VCaP (cell line): ENCODE measurements at regions not wholly inside any gene's neighbourhood (a gene's known extent, or its start where the extent isn't known, plus 50 kb on each side); places are given as distances from the start of the nearest gene placed in this dataset.

Source experiments
- H3K27ac ChIP-seq: fragments of 450-650 bp; 2 replicates; pipeline ENCODE4 v1.5.1; 2017
- TF ChIP-seq, protein P1 (sequence below): fragments of 450-650 bp; conservative IDR thresholded peaks from 2 replicates; pipeline ENCODE4 v1.5.1; 2017; ENCODE audit warnings: mild to moderate bottlenecking, moderate library complexity

DNA sequence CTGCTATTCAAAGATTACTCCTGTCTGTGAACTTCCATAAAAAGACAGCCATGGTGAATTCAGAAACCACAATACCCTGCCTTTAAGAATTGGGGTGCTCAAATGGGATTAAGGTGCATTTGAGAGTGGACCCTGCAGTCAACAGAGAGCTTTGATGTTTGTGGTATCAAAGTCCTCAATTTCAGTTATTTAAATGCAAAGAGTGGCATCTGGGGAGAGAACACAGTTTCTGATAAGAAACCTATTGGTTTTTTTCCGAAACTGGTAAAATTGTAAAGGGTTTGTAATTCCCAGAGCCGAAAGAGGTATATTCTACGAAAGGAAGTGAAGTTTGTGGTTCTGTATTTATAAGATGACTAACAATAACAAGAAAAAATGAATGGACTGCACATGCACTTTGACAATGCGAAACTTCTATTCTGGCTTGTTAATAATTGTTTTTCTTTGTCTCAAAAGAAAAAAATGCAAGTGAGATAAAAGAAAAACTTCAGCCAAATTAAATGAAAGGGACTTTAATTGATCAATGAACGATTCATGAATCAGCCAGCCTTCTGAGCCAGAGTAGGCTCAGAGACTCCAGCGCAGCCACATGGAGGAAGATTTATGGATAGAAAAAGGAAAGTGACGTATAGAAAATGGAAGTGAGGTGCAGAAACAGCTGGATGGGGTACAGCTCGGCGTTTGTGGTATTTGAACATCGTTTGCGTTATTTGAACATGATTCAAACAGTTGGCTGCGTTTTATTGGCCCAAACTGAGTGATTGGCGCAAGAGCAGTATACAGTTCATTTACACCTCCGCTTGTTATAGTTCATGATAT lies 70.5 kb upstream of the DUSP22 start:
- H3K27ac ChIP-seq, result no peak overlapping the region
- TF ChIP-seq, protein P1, sequence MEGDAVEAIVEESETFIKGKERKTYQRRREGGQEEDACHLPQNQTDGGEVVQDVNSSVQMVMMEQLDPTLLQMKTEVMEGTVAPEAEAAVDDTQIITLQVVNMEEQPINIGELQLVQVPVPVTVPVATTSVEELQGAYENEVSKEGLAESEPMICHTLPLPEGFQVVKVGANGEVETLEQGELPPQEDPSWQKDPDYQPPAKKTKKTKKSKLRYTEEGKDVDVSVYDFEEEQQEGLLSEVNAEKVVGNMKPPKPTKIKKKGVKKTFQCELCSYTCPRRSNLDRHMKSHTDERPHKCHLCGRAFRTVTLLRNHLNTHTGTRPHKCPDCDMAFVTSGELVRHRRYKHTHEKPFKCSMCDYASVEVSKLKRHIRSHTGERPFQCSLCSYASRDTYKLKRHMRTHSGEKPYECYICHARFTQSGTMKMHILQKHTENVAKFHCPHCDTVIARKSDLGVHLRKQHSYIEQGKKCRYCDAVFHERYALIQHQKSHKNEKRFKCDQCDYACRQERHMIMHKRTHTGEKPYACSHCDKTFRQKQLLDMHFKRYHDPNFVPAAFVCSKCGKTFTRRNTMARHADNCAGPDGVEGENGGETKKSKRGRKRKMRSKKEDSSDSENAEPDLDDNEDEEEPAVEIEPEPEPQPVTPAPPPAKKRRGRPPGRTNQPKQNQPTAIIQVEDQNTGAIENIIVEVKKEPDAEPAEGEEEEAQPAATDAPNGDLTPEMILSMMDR, result no peak

DNA sequence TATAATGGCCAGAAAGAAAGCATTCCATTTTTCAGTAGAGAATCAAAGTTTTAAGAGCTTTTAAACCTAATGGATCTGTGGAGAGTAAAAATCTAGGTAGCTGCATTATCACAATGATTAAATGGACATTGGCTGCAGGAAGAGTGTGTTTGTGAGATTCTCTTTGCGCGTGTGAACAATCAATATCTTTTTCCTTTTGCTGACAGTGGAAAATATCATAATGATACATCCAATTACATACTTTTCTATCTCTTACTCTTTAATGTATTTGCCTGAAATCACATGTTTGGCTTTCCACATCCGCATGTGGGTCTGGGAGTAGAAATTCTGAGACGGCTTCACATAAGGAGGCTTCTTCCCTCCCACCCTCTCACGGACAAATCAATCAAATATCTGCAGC lies 69.8 kb upstream of the DUSP22 start:
- TF ChIP-seq, protein P1, result no peak
- no peak overlapping the region for H3K27ac ChIP-seq

DNA sequence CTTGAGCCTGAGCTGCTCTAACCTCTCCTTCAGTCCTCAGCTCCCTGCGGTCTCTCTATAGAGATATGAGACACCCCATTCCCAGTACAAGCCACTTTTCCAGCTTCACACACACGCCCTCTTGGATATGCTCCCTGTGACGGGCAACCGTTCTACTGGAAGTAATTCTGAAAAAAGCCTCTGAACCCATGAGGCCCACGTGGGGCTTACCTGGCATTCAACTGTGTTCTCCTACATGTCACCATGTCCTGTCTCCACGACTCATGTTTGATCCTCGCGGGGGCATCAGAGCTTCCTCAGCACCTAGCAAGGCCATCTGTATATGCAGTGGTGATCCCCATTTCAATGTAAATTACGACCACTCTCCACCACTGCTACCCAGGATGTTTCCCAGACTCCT lies 69.2 kb upstream of the DUSP22 start:
- TF ChIP-seq, protein P1, result no peak
- no peak overlapping the region for H3K27ac ChIP-seq

DNA sequence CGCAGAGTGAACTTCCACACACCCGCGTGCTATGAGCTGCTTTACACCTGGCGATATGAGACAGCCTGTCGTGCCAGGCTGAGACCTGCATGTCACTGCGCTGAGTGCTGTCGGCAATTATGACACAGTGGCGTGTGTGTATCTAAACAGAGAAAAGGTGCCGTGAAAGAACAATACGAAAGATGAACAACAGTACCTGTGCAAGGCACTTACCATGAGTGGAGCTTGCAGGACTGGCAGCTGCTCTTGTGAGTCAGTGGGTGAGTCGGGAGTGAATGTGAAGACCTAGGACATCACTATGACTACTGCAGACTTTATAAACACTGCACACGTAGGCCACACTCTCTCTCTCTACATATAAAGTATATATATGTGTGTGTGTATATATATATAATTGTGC lies 68.5 kb upstream of the DUSP22 start:
- H3K27ac ChIP-seq, result no peak overlapping the region
- TF ChIP-seq, protein P1, result no peak

DNA sequence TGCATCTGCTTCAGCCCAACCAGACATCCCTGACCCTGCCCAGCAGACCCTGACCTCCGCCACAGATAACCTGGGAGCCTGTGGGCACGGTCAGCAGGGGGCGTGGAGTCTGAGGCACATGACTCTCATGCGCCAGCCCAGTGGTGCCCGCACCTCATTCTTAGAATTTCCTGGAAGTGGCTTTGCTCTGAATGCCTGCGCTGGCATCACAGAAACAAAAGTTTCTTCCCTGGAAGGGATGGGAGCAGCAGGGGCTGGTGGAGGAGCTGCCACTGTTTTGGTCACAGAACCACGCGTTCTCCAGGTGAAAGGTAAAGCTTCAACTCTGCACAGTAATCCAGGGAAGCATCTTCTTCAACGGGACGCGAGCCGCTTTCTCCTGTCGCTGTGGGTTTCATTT lies 67.9 kb upstream of the DUSP22 start:
- TF ChIP-seq, protein P1, result no peak
- no peak overlapping the region for H3K27ac ChIP-seq

DNA sequence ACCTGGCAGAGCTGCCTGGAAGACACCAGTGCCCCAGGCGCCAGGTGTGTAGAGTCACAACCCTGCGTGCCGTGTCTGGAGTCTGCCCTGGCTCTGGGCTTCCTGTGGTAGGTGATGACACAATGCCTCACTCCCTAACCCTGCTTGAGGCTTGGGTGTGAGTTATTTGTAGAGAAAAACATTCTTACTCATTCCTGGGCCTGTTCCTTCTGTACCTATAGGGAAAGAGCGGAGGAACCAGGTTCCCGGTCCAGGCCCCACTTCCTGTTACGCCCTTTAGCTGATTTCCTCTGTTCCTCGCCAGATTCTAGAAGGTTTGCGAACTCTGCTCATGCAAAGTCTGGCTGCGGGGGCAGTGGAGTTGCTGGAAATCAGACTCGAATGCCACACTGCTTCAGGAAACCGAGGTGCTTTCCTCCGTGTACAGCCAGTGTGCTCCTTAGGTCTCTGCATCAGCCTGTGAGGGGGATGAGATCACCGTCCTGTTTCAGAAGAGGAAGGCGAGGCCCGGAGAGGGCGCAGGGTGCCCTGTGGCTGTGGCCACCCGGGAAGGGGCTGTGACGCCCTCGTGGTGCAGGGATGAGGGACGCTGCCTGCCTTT lies 67.1 kb upstream of the DUSP22 start:
- H3K27ac ChIP-seq, result no peak overlapping the region
- TF ChIP-seq, protein P1, result no peak

DNA sequence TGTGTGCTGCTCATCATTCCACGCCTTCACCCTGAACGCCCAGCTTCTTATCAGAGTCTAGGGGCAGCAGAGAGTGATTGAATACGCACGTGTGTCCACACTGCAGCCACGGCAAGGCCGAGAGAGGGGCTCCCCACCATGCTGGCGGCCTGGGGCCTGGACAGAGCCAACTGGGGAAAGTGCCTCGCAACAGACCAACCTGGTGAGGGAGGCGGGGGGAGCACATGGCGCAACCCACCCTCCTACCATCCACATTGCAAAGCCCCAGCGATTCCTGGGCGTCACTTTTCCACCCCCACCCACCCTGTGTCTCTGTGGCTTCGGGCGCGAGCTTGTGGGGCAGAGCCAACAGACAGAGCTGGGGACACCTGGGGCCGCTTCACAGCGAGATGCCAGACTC lies 66.4 kb upstream of the DUSP22 start:
- H3K27ac ChIP-seq, result no peak overlapping the region
- TF ChIP-seq, protein P1, result no peak
